ENCODE measurements at regions not wholly inside any gene's neighbourhood (a gene's known extent, or its start where the extent isn't known, plus 50 kb on each side); places are given as distances from the start of the nearest gene placed in this dataset.
"Not testable (repeated sequence)": the region's sequence is repeated elsewhere in the genome, so short reads cannot be mapped to it uniquely, and the experiment has no call there.

- not testable (repeated sequence) for H3K27me3 ChIP-seq (ENCODE audit: control insufficient read depth in 4 of 4, insufficient read depth in 4 of 4, low read length in 3 of 4); H3K9me3 ChIP-seq (ENCODE audit: control insufficient read depth in 4 of 4, low read length in 3 of 4); H3K9ac ChIP-seq (ENCODE audit: low read depth in 1 of 2, low read length in 2 of 2); H3K27ac ChIP-seq (ENCODE audit: low read depth in 1 of 2, low read length in 2 of 2); H3K36me3 ChIP-seq (ENCODE audit: control insufficient read depth in 4 of 4, insufficient read depth in 3 of 4, low read depth in 1 of 4, low read length in 3 of 4); H3K4me1 ChIP-seq (ENCODE audit: control insufficient read depth in 4 of 4, insufficient read depth in 4 of 4, low read length in 3 of 4); DNase-seq (ENCODE audit: low spot score); H3K4me3 ChIP-seq (ENCODE audit: low read depth in 1 of 3, low read length in 3 of 3)
- WGBS, result 37% methylated on average over 18 of the region's 35 CpGs
Observed at GRCh38 chr9:41655071-41655554, 466.0 kb upstream of the ZNG1F start.

- not testable (repeated sequence) for H3K9me3 ChIP-seq (ENCODE audit: control insufficient read depth in 4 of 4, low read length in 3 of 4); H3K36me3 ChIP-seq (ENCODE audit: control insufficient read depth in 4 of 4, insufficient read depth in 3 of 4, low read depth in 1 of 4, low read length in 3 of 4); H3K4me3 ChIP-seq (ENCODE audit: low read depth in 1 of 3, low read length in 3 of 3); H3K27ac ChIP-seq (ENCODE audit: low read depth in 1 of 2, low read length in 2 of 2); DNase-seq (ENCODE audit: low spot score); H3K27me3 ChIP-seq (ENCODE audit: control insufficient read depth in 4 of 4, insufficient read depth in 4 of 4, low read length in 3 of 4); H3K4me1 ChIP-seq (ENCODE audit: control insufficient read depth in 4 of 4, insufficient read depth in 4 of 4, low read length in 3 of 4); H3K9ac ChIP-seq (ENCODE audit: low read depth in 1 of 2, low read length in 2 of 2)
- WGBS, result 59% methylated on average over 13 of the region's 16 CpGs
Observed at GRCh38 chr9:41654349-41654748, 465.2 kb upstream of the ZNG1F start.

GRCh38 chr9:41653560-41654340 lies 464.6 kb upstream of the ZNG1F start:
- not testable (repeated sequence) for H3K4me1 ChIP-seq (ENCODE audit: control insufficient read depth in 4 of 4, insufficient read depth in 4 of 4, low read length in 3 of 4); H3K9ac ChIP-seq (ENCODE audit: low read depth in 1 of 2, low read length in 2 of 2); DNase-seq (ENCODE audit: low spot score); H3K36me3 ChIP-seq (ENCODE audit: control insufficient read depth in 4 of 4, insufficient read depth in 3 of 4, low read depth in 1 of 4, low read length in 3 of 4); H3K27ac ChIP-seq (ENCODE audit: low read depth in 1 of 2, low read length in 2 of 2); H3K27me3 ChIP-seq (ENCODE audit: control insufficient read depth in 4 of 4, insufficient read depth in 4 of 4, low read length in 3 of 4); H3K4me3 ChIP-seq (ENCODE audit: low read depth in 1 of 3, low read length in 3 of 3); H3K9me3 ChIP-seq (ENCODE audit: control insufficient read depth in 4 of 4, low read length in 3 of 4)
- WGBS, result 90% methylated on average over 6 of the region's 21 CpGs

GRCh38 chr9:41652800-41653199 lies 463.7 kb upstream of the ZNG1F start:
- not testable (repeated sequence) for DNase-seq (ENCODE audit: low spot score); H3K4me1 ChIP-seq (ENCODE audit: control insufficient read depth in 4 of 4, insufficient read depth in 4 of 4, low read length in 3 of 4); H3K27ac ChIP-seq (ENCODE audit: low read depth in 1 of 2, low read length in 2 of 2); H3K36me3 ChIP-seq (ENCODE audit: control insufficient read depth in 4 of 4, insufficient read depth in 3 of 4, low read depth in 1 of 4, low read length in 3 of 4); H3K9ac ChIP-seq (ENCODE audit: low read depth in 1 of 2, low read length in 2 of 2); H3K9me3 ChIP-seq (ENCODE audit: control insufficient read depth in 4 of 4, low read length in 3 of 4); H3K27me3 ChIP-seq (ENCODE audit: control insufficient read depth in 4 of 4, insufficient read depth in 4 of 4, low read length in 3 of 4); H3K4me3 ChIP-seq (ENCODE audit: low read depth in 1 of 3, low read length in 3 of 3)
- WGBS, result no CpG with 5 or more reads among the region's 17 CpGs

GRCh38 chr9:41652100-41652713 lies 463.1 kb upstream of the ZNG1F start:
- not testable (repeated sequence) for H3K9ac ChIP-seq (ENCODE audit: low read depth in 1 of 2, low read length in 2 of 2); H3K27me3 ChIP-seq (ENCODE audit: control insufficient read depth in 4 of 4, insufficient read depth in 4 of 4, low read length in 3 of 4); H3K4me1 ChIP-seq (ENCODE audit: control insufficient read depth in 4 of 4, insufficient read depth in 4 of 4, low read length in 3 of 4); DNase-seq (ENCODE audit: low spot score); H3K27ac ChIP-seq (ENCODE audit: low read depth in 1 of 2, low read length in 2 of 2); H3K9me3 ChIP-seq (ENCODE audit: control insufficient read depth in 4 of 4, low read length in 3 of 4); H3K4me3 ChIP-seq (ENCODE audit: low read depth in 1 of 3, low read length in 3 of 3); H3K36me3 ChIP-seq (ENCODE audit: control insufficient read depth in 4 of 4, insufficient read depth in 3 of 4, low read depth in 1 of 4, low read length in 3 of 4)
- WGBS, result 49% methylated on average over 6 of the region's 29 CpGs

GRCh38 chr9:41650086-41650485 lies 461.0 kb upstream of the ZNG1F start:
- WGBS, result 52% methylated on average over 4 of the region's 5 CpGs

GRCh38 chr9:41648564-41648963 lies 459.4 kb upstream of the ZNG1F start:
- H3K36me3 ChIP-seq (ENCODE audit: control insufficient read depth in 4 of 4, insufficient read depth in 3 of 4, low read depth in 1 of 4, low read length in 3 of 4); DNase-seq (ENCODE audit: low spot score); H3K4me3 ChIP-seq (ENCODE audit: low read depth in 1 of 3, low read length in 3 of 3); H3K27ac ChIP-seq (ENCODE audit: low read depth in 1 of 2, low read length in 2 of 2); H3K4me1 ChIP-seq (ENCODE audit: control insufficient read depth in 4 of 4, insufficient read depth in 4 of 4, low read length in 3 of 4); H3K27me3 ChIP-seq (ENCODE audit: control insufficient read depth in 4 of 4, insufficient read depth in 4 of 4, low read length in 3 of 4); H3K9ac ChIP-seq (ENCODE audit: low read depth in 1 of 2, low read length in 2 of 2); H3K9me3 ChIP-seq (ENCODE audit: control insufficient read depth in 4 of 4, low read length in 3 of 4): not testable (repeated sequence)
- WGBS, result no CpG with 5 or more reads among the region's 19 CpGs

More at GRCh38 chr9:41650086-41650485, 461.0 kb upstream of the ZNG1F start:
- DNase-seq (ENCODE audit: low spot score); H3K4me1 ChIP-seq (ENCODE audit: control insufficient read depth in 4 of 4, insufficient read depth in 4 of 4, low read length in 3 of 4); H3K27ac ChIP-seq (ENCODE audit: low read depth in 1 of 2, low read length in 2 of 2); H3K9ac ChIP-seq (ENCODE audit: low read depth in 1 of 2, low read length in 2 of 2); H3K27me3 ChIP-seq (ENCODE audit: control insufficient read depth in 4 of 4, insufficient read depth in 4 of 4, low read length in 3 of 4); H3K4me3 ChIP-seq (ENCODE audit: low read depth in 1 of 3, low read length in 3 of 3); H3K9me3 ChIP-seq (ENCODE audit: control insufficient read depth in 4 of 4, low read length in 3 of 4); H3K36me3 ChIP-seq (ENCODE audit: control insufficient read depth in 4 of 4, insufficient read depth in 3 of 4, low read depth in 1 of 4, low read length in 3 of 4): not testable (repeated sequence)

GRCh38 chr9:41646246-41646645 lies 457.1 kb upstream of the ZNG1F start:
- WGBS, result 52% methylated on average over 19 of the region's 26 CpGs
- H3K27ac ChIP-seq (ENCODE audit: low read depth in 1 of 2, low read length in 2 of 2); H3K9me3 ChIP-seq (ENCODE audit: control insufficient read depth in 4 of 4, low read length in 3 of 4); H3K4me3 ChIP-seq (ENCODE audit: low read depth in 1 of 3, low read length in 3 of 3); DNase-seq (ENCODE audit: low spot score); H3K4me1 ChIP-seq (ENCODE audit: control insufficient read depth in 4 of 4, insufficient read depth in 4 of 4, low read length in 3 of 4); H3K9ac ChIP-seq (ENCODE audit: low read depth in 1 of 2, low read length in 2 of 2); H3K36me3 ChIP-seq (ENCODE audit: control insufficient read depth in 4 of 4, insufficient read depth in 3 of 4, low read depth in 1 of 4, low read length in 3 of 4); H3K27me3 ChIP-seq (ENCODE audit: control insufficient read depth in 4 of 4, insufficient read depth in 4 of 4, low read length in 3 of 4): not testable (repeated sequence)
